H9 (cell line): ENCODE measurements at regions not wholly inside any gene's neighbourhood (a gene's known extent, or its start where the extent isn't known, plus 50 kb on each side); places are given as distances from the start of the nearest gene placed in this dataset.

Experiments
- DNase-seq: peaks from one replicate; pipeline ENCODE4 v3.0.0-alpha.2; 2017
- H2AFZ ChIP-seq: one replicate; pipeline ENCODE4 v1.6.1; 2013; ENCODE audit warnings: mild to moderate bottlenecking, low read length, control low read depth, moderate library complexity
- H2AK5ac ChIP-seq: 2 replicates; pipeline ENCODE4 v1.6.1; 2013; ENCODE audit warnings: low read length, control low read depth, mixed read lengths; ENCODE audit not compliant: insufficient read length
- H2BK120ac ChIP-seq: one replicate; pipeline ENCODE4 v1.6.1; 2013; ENCODE audit warnings: low read depth, mild to moderate bottlenecking, low read length, control low read depth, inconsistent platforms; ENCODE audit not compliant: poor library complexity, severe bottlenecking
- H2BK12ac ChIP-seq: 2 replicates; pipeline ENCODE4 v1.6.1; 2013; ENCODE audit warnings: low read length, control low read depth, mixed read lengths, low read depth; ENCODE audit not compliant: insufficient read length
- H2BK15ac ChIP-seq: 2 replicates; pipeline ENCODE4 v1.6.1; 2013; ENCODE audit warnings: low read depth, low read length, control low read depth
- H2BK20ac ChIP-seq: one replicate; pipeline ENCODE4 v1.6.1; 2013; ENCODE audit warnings: low read depth, mild to moderate bottlenecking, low read length, control low read depth, inconsistent platforms; ENCODE audit not compliant: poor library complexity, severe bottlenecking
- H2BK5ac ChIP-seq: 2 replicates; pipeline ENCODE4 v1.6.1; 2013; ENCODE audit warnings: low read length, control low read depth, mixed read lengths; ENCODE audit not compliant: insufficient read length
- H3K14ac ChIP-seq: 2 replicates; pipeline ENCODE4 v1.6.1; 2013; ENCODE audit warnings: low read length, control low read depth; ENCODE audit not compliant: insufficient read depth
- H3K18ac ChIP-seq: 2 replicates; pipeline ENCODE4 v1.6.1; 2013; ENCODE audit warnings: low read depth, mild to moderate bottlenecking, mixed read lengths, low read length, control low read depth; ENCODE audit not compliant: insufficient read length
- H3K23ac ChIP-seq: 2 replicates; pipeline ENCODE4 v1.6.1; 2013; ENCODE audit warnings: low read length, control low read depth, mixed read lengths, low read depth; ENCODE audit not compliant: insufficient read length
- H3K23me2 ChIP-seq: 2 replicates; pipeline ENCODE4 v1.6.1; 2013; ENCODE audit warnings: low read depth, mild to moderate bottlenecking, mixed read lengths, low read length, control low read depth; ENCODE audit not compliant: insufficient read length, poor library complexity, severe bottlenecking
- H3K27ac ChIP-seq: 2 replicates; pipeline ENCODE4 v1.5.1; 2013; ENCODE audit warnings: low read length, control low read depth, mixed read lengths, low read depth; ENCODE audit not compliant: insufficient read length
- H3K27me3 ChIP-seq: 2 replicates; pipeline ENCODE4 v1.6.1; 2013; ENCODE audit warnings: low read length, control low read depth, inconsistent platforms; ENCODE audit not compliant: insufficient read depth
- H3K4ac ChIP-seq: 2 replicates; pipeline ENCODE4 v1.6.1; 2013; ENCODE audit warnings: low read depth, mild to moderate bottlenecking, control low read depth, inconsistent platforms, low read length, moderate library complexity
- H3K4me1 ChIP-seq: 2 replicates; pipeline ENCODE4 v1.6.1; 2013; ENCODE audit warnings: low read length, control low read depth, inconsistent platforms; ENCODE audit not compliant: insufficient read depth
- H3K4me2 ChIP-seq: 2 replicates; pipeline ENCODE4 v1.6.1; 2013; ENCODE audit warnings: low read length, control low read depth, mixed read lengths; ENCODE audit not compliant: insufficient read length, insufficient read depth
- H3K56ac ChIP-seq: 2 replicates; pipeline ENCODE4 v1.6.1; 2013; ENCODE audit warnings: low read depth, mild to moderate bottlenecking, mixed read lengths, low read length, control low read depth; ENCODE audit not compliant: insufficient read length
- H3K79me1 ChIP-seq: 2 replicates; pipeline ENCODE4 v1.6.1; 2013; ENCODE audit warnings: low read depth, mild to moderate bottlenecking, moderate library complexity, low read length, control low read depth, inconsistent platforms; ENCODE audit not compliant: insufficient read depth, poor library complexity, severe bottlenecking
- H3K79me2 ChIP-seq: 2 replicates; pipeline ENCODE4 v1.6.1; 2013; ENCODE audit warnings: low read length, control low read depth, inconsistent platforms; ENCODE audit not compliant: insufficient read depth
- H3K9ac ChIP-seq: 2 replicates; pipeline ENCODE4 v1.6.1; 2013; ENCODE audit warnings: low read length, control low read depth, mixed read lengths; ENCODE audit not compliant: insufficient read length; ENCODE audit errors: extremely low read depth
- H3K9me3 ChIP-seq: one replicate; pipeline ENCODE4 v1.6.1; 2013; ENCODE audit warnings: low read depth, low read length, inconsistent platforms; ENCODE audit not compliant: control insufficient read depth
- H3T11ph ChIP-seq: one replicate; pipeline ENCODE4 v1.6.1; 2013; ENCODE audit warnings: mild to moderate bottlenecking, low read length, control low read depth, inconsistent platforms
- H4K20me1 ChIP-seq: one replicate; pipeline ENCODE4 v1.6.1; 2013; ENCODE audit not compliant: control insufficient read depth, insufficient read length, insufficient read depth
- H4K5ac ChIP-seq: 2 replicates; pipeline ENCODE4 v1.6.1; 2013; ENCODE audit warnings: low read depth, mild to moderate bottlenecking, mixed read lengths, low read length, control low read depth; ENCODE audit not compliant: insufficient read length
- H4K8ac ChIP-seq: replicated peaks from 2 replicates; pipeline ENCODE4 v1.6.1; 2013; ENCODE audit warnings: low read length, control low read depth, mixed read lengths, low read depth; ENCODE audit not compliant: insufficient read length
- H4K91ac ChIP-seq: 2 replicates; pipeline ENCODE4 v1.6.1; 2013; ENCODE audit warnings: low read depth, mild to moderate bottlenecking, moderate library complexity, mixed read lengths, low read length, control low read depth; ENCODE audit not compliant: insufficient read length
- H3K27ac Mint-ChIP-seq, 3 experiments: 2 replicates in 2 of 3; 3 replicates in 1 of 3; pipeline ENCODE4 v1.8.0; 2020 to 2021; ENCODE audit warnings: mixed read lengths in 3 of 3, mild to moderate bottlenecking in 1 of 3, moderate library complexity in 1 of 3
- H3K27me3 Mint-ChIP-seq: 2 replicates; pipeline ENCODE4 v1.8.0; 2021; ENCODE audit warnings: low read depth, mild to moderate bottlenecking, moderate library complexity, mixed read lengths
- H3K36me3 Mint-ChIP-seq, 3 experiments: 2 replicates in 2 of 3; 3 replicates in 1 of 3; pipeline ENCODE4 v1.8.0; 2020 to 2021; ENCODE audit warnings: low read depth in 3 of 3, mixed read lengths in 3 of 3; ENCODE audit not compliant: insufficient read depth in 1 of 3
- H3K4me1 Mint-ChIP-seq, 2 experiments: 2 replicates each; pipeline ENCODE4 v1.8.0; 2020; ENCODE audit warnings: mixed read lengths in 2 of 2
- H3K4me3 Mint-ChIP-seq, 2 experiments: 2 replicates in 1 of 2; 3 replicates in 1 of 2; pipeline ENCODE4 v1.8.0; 2020 to 2021; ENCODE audit warnings: mild to moderate bottlenecking in 2 of 2, mixed read lengths in 2 of 2, moderate library complexity in 1 of 2
- H3K9me3 Mint-ChIP-seq, 2 experiments: 2 replicates in 1 of 2; 3 replicates in 1 of 2; pipeline ENCODE4 v1.8.0; 2020; ENCODE audit warnings: mild to moderate bottlenecking in 2 of 2, mixed read lengths in 2 of 2, moderate library complexity in 1 of 2
- TF ChIP-seq, protein P1 (sequence below): fragments of 200-600 bp; sonication (generic); conservative IDR thresholded peaks from 3 replicates; pipeline ENCODE4 v1.8.0; 2021; ENCODE audit warnings: antibody characterized with exemption, mild to moderate bottlenecking

DNA sequence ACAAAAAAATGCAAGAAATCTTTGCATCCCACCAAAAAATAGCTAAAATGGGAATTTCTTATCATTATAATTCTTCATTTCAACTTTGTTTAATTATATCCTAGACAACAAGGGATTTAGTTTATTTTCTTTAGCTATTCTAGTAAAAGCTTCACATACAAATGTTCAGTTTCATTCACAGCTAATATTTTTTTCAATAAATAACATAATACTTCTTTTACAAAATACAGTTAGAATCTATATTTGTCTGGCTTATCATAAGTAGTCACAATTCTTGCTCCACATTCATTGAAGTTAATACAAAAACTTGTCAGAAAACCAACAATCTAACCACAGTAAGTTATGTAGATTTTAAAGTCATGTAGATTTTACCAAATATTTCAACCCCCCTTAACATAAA, 414.4 kb downstream of the FAT4 start:
- Mint-ChIP-seq H3K27ac (0 out of 7 replicates have a peak overlapping the region, but pooled peaks of 1 of the 3 experiments have one; percentile 37), H3K9me3 (no peaks in the 10 kb centered on the region; a peak in 1 of 5 replicates), H3K27me3 (no peaks in the 10 kb centered on the region), H3K4me1 (peaks cover 38 to 45% of the 10 kb centered on the region in 2 experiments), H3K4me3 (no peak overlapping the region), H3K36me3 (peaks cover 0 to 1% (median 0%) of the 10 kb centered on the region in 3 experiments; a peak in 1 of 7 replicates)
- Histone ChIP-seq H3K9me3 (no peaks in the 10 kb centered on the region), H2AFZ (no peak overlapping the region), H2BK15ac (no peak overlapping the region), H3K23me2 (no peaks in the 10 kb centered on the region), H3K27me3 (no peaks in the 10 kb centered on the region), H3K14ac (no peak overlapping the region), H3K56ac (no peak overlapping the region), H3K79me2 (no peaks in the 10 kb centered on the region), H2AK5ac (no peak overlapping the region), H3K79me1 (no peaks in the 10 kb centered on the region), H4K20me1 (no peaks in the 10 kb centered on the region), H2BK5ac (no peak overlapping the region), H2BK120ac (no peak overlapping the region), H3K4me2 (no peak overlapping the region), H3K4me1 (peaks cover 9% of the 10 kb centered on the region), H3K23ac (no peak overlapping the region), H4K91ac (no peak overlapping the region), H3K18ac (no peak overlapping the region), H2BK12ac (no peak overlapping the region), H4K8ac (no peak overlapping the region), H2BK20ac (no peak overlapping the region), H3K27ac (no peak overlapping the region), H3T11ph (no peak overlapping the region), H3K4ac (no peak overlapping the region), H4K5ac (no peak overlapping the region), H3K9ac (no peak overlapping the region)
- no peak for DNase-seq
- TF ChIP-seq, protein P1, sequence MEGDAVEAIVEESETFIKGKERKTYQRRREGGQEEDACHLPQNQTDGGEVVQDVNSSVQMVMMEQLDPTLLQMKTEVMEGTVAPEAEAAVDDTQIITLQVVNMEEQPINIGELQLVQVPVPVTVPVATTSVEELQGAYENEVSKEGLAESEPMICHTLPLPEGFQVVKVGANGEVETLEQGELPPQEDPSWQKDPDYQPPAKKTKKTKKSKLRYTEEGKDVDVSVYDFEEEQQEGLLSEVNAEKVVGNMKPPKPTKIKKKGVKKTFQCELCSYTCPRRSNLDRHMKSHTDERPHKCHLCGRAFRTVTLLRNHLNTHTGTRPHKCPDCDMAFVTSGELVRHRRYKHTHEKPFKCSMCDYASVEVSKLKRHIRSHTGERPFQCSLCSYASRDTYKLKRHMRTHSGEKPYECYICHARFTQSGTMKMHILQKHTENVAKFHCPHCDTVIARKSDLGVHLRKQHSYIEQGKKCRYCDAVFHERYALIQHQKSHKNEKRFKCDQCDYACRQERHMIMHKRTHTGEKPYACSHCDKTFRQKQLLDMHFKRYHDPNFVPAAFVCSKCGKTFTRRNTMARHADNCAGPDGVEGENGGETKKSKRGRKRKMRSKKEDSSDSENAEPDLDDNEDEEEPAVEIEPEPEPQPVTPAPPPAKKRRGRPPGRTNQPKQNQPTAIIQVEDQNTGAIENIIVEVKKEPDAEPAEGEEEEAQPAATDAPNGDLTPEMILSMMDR = no peak
